MV-4-11 (cell line): ENCODE measurements at regions not wholly inside any gene's neighbourhood (a gene's known extent, or its start where the extent isn't known, plus 50 kb on each side); places are given as distances from the start of the nearest gene placed in this dataset.

ENCODE experiments used
- DNase-seq: peaks from one replicate; lab custom pipeline; 2025; lab: John Stamatoyannopoulos, UW

- DNase-seq: no peak
Observed at GRCh38 chr5:68450245-68450852, 234.8 kb downstream of the PIK3R1 start.

- no peak for DNase-seq
Observed at GRCh38 chr5:68452286-68452685, 236.7 kb downstream of the PIK3R1 start.

GRCh38 chr5:68454172-68454571, 238.6 kb downstream of the PIK3R1 start:
- no peak for DNase-seq

GRCh38 chr5:68454766-68455165, 239.2 kb downstream of the PIK3R1 start:
- no peak for DNase-seq

- no peak for DNase-seq
Observed at GRCh38 chr5:68455216-68455615, 239.7 kb downstream of the PIK3R1 start.

- DNase-seq: no peak
Observed at GRCh38 chr5:68456756-68457217, 241.2 kb downstream of the PIK3R1 start.

- no peak for DNase-seq
Observed at GRCh38 chr5:68457285-68457684, 241.7 kb downstream of the PIK3R1 start.

- DNase-seq: no peak
Observed at GRCh38 chr5:68458416-68459021, 243.0 kb downstream of the PIK3R1 start.

GRCh38 chr5:68459093-68459809, 243.7 kb downstream of the PIK3R1 start:
- DNase-seq: no peak

GRCh38 chr5:68459810-68460139, 244.2 kb downstream of the PIK3R1 start:
- DNase-seq: no peak

- peak; percentile 45 for DNase-seq
Observed at GRCh38 chr5:68460147-68460798, 244.7 kb downstream of the PIK3R1 start.

GRCh38 chr5:68463606-68464005, 248.1 kb downstream of the PIK3R1 start:
- DNase-seq: no peak

GRCh38 chr5:68464424-68464823, 248.9 kb downstream of the PIK3R1 start:
- peak; percentile 75 for DNase-seq

GRCh38 chr5:68465133-68465532, 249.6 kb downstream of the PIK3R1 start:
- no peak for DNase-seq

GRCh38 chr5:68465934-68466551, 250.5 kb downstream of the PIK3R1 start:
- no peak for DNase-seq

- no peak for DNase-seq
Observed at GRCh38 chr5:68467208-68467607, 251.7 kb downstream of the PIK3R1 start.

GRCh38 chr5:68467794-68468193, 252.2 kb downstream of the PIK3R1 start:
- DNase-seq: no peak

GRCh38 chr5:68468322-68468721, 252.8 kb downstream of the PIK3R1 start:
- no peak for DNase-seq

GRCh38 chr5:68475476-68475983, 260.0 kb downstream of the PIK3R1 start:
- no peak for DNase-seq

GRCh38 chr5:68476854-68477253, 261.3 kb downstream of the PIK3R1 start:
- DNase-seq: no peak

GRCh38 chr5:68478301-68479095, 262.9 kb downstream of the PIK3R1 start:
- no peak for DNase-seq
